ENCODE measurements at regions not wholly inside any gene's neighbourhood (a gene's known extent, or its start where the extent isn't known, plus 50 kb on each side); places are given as distances from the start of the nearest gene placed in this dataset.

- TF ChIP-seq CTCF (IDR thresholded peaks at IDR 0.05; ENCODE audit: low read depth, low read length, poor library complexity, severe bottlenecking), result no peak
- no peak for TF ChIP-seq EZH2phosphoT487 (IDR thresholded peaks at IDR 0.05; ENCODE audit: borderline replicate concordance, low read length)
Measured at GRCh38 chr16:9392956-9393355, 301.5 kb downstream of the HAPSTR1 start.

DNA sequence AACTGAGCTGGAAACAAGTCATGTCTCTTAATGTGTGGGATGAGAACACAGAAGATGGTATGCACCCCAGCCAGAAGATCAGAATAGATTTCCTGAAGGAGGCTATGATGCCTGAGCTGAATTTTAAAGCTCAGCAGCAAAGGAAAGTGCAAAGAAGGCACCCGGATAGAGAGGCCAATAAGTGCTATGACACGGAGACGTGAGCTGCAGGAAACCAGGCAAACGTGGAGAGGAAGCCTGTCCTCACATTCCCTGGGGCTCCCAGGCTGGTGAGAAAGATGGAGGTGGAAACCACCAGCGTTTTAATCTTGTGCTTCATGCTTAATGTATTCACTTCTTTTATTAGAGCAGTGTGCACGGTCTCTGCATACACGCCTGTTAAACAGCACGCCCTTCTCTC lies 302.1 kb downstream of the HAPSTR1 start:
- Histone ChIP-seq H3K9me2 (replicated peaks; ENCODE audit: control insufficient read depth, low read length) (no peaks in the 10 kb centered on the region), H3K4me2 (ENCODE audit: low read length) (no peak overlapping the region), H3K36me3 (ENCODE audit: control insufficient read depth, low read length) (no peaks in the 10 kb centered on the region), H3K27ac (ENCODE audit: low read depth, low read length) (no peak overlapping the region), H4K20me1 (ENCODE audit: control insufficient read depth, insufficient read depth, low read depth, low read length) (no peaks in the 10 kb centered on the region), H3K27me3 (ENCODE audit: control insufficient read depth, low read length) (no peaks in the 10 kb centered on the region), H3K9me3 (ENCODE audit: control insufficient read depth, insufficient read depth, low read length) (peaks cover 4% of the 10 kb centered on the region; the same call in 1 of the 2 replicates), H3F3A (ENCODE audit: control insufficient read depth, insufficient read depth) (no peaks in the 10 kb centered on the region), H3K4me3 (ENCODE audit: low read length) (no peak overlapping the region), H3K4me1 (ENCODE audit: control insufficient read depth, low read length) (no peaks in the 10 kb centered on the region), H3K79me2 (ENCODE audit: control insufficient read depth, low read length) (no peaks in the 10 kb centered on the region)
- TF ChIP-seq CTCF (IDR thresholded peaks at IDR 0.05; ENCODE audit: low read depth, low read length, poor library complexity, severe bottlenecking), result no peak
- TF ChIP-seq EZH2phosphoT487 (IDR thresholded peaks at IDR 0.05; ENCODE audit: borderline replicate concordance, low read length), result no peak

More at GRCh38 chr16:9392956-9393355, 301.5 kb downstream of the HAPSTR1 start:
- H3K9me2 ChIP-seq (replicated peaks; ENCODE audit: control insufficient read depth, low read length), result no peaks in the 10 kb centered on the region
- no peaks in the 10 kb centered on the region for H3K79me2 ChIP-seq (ENCODE audit: control insufficient read depth, low read length)
- peaks cover 5% of the 10 kb centered on the region; the same call in 1 of the 2 replicates for H3K9me3 ChIP-seq (ENCODE audit: control insufficient read depth, insufficient read depth, low read length)
- no peaks in the 10 kb centered on the region for H3K36me3 ChIP-seq (ENCODE audit: control insufficient read depth, low read length)
- H3K4me3 ChIP-seq (ENCODE audit: low read length), result no peak overlapping the region
- H4K20me1 ChIP-seq (ENCODE audit: control insufficient read depth, insufficient read depth, low read depth, low read length), result no peaks in the 10 kb centered on the region
- no peak overlapping the region for H3K27ac ChIP-seq (ENCODE audit: low read depth, low read length)
- H3F3A ChIP-seq (ENCODE audit: control insufficient read depth, insufficient read depth), result no peaks in the 10 kb centered on the region
- H3K4me2 ChIP-seq (ENCODE audit: low read length), result no peak overlapping the region
- H3K4me1 ChIP-seq (ENCODE audit: control insufficient read depth, low read length), result no peaks in the 10 kb centered on the region
- H3K27me3 ChIP-seq (ENCODE audit: control insufficient read depth, low read length), result no peaks in the 10 kb centered on the region

DNA sequence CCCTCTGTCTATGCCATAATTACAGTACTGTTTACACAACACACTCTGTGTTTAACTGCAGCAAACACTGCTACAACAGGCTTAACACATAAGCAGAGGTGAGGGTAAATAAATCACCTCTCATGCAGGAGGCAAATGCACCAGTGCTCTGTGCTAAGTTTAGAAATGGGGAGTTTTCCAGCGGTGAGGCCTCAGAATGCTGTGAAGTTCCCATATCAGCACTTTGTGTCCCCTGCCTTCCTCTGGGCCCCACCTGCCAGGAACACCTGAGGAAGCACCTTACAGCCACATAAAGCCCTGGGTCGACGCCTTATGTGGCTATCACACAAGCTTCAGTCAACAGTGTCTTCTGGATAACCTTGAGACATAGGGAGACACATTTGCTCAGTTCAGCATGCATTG lies 304.5 kb downstream of the HAPSTR1 start:
- H3K4me1 ChIP-seq (ENCODE audit: control insufficient read depth, low read length), result no peaks in the 10 kb centered on the region
- no peak overlapping the region for H3K4me2 ChIP-seq (ENCODE audit: low read length)
- H4K20me1 ChIP-seq (ENCODE audit: control insufficient read depth, insufficient read depth, low read depth, low read length), result no peaks in the 10 kb centered on the region
- TF ChIP-seq EZH2phosphoT487 (IDR thresholded peaks at IDR 0.05; ENCODE audit: borderline replicate concordance, low read length) (no peak), CTCF (IDR thresholded peaks at IDR 0.05; ENCODE audit: low read depth, low read length, poor library complexity, severe bottlenecking) (no peak)
- no peak overlapping the region for H3K4me3 ChIP-seq (ENCODE audit: low read length)
- H3F3A ChIP-seq (ENCODE audit: control insufficient read depth, insufficient read depth), result no peaks in the 10 kb centered on the region
- no peaks in the 10 kb centered on the region for H3K27me3 ChIP-seq (ENCODE audit: control insufficient read depth, low read length)
- H3K9me3 ChIP-seq (ENCODE audit: control insufficient read depth, insufficient read depth, low read length), result peaks cover 4% of the 10 kb centered on the region; the same call in 1 of the 2 replicates
- no peaks in the 10 kb centered on the region for H3K79me2 ChIP-seq (ENCODE audit: control insufficient read depth, low read length)
- no peaks in the 10 kb centered on the region for H3K36me3 ChIP-seq (ENCODE audit: control insufficient read depth, low read length)
- H3K9me2 ChIP-seq (replicated peaks; ENCODE audit: control insufficient read depth, low read length), result no peaks in the 10 kb centered on the region
- no peak overlapping the region for H3K27ac ChIP-seq (ENCODE audit: low read depth, low read length)

Measured in DOHH2 (cell line).